Caco-2 (cell line): ENCODE measurements at regions not wholly inside any gene's neighbourhood (a gene's known extent, or its start where the extent isn't known, plus 50 kb on each side); places are given as distances from the start of the nearest gene placed in this dataset.

Source experiments
- BruUV-seq: library from RNA; stranded (reverse); fragments of 400-500 nt; replicated peaks from 2 replicates; lab custom pipeline; 2021; lab: Mats Ljungman, UMichigan
- CTCF ChIA-PET: fragments of 300-600 bp; sonication (Branson Sonifier 250); formaldehyde crosslinking; loops from one replicate; lab custom pipeline; 2022; ENCODE audit warnings: antibody characterized with exemption; lab: Charles Lee
- POLR2A ChIA-PET: fragments of 300-600 bp; sonication (Branson Sonifier 250); formaldehyde crosslinking; loops from one replicate; lab custom pipeline; 2022; ENCODE audit warnings: antibody characterized with exemption; lab: Charles Lee
- DNase-seq, 2 experiments: peaks; one replicate each; pipeline versions ENCODE4 v3.0.0 to v3.0.0-alpha.2; 2020 to 2022
- H3K27me3 ChIP-seq: replicated peaks from 2 replicates; pipeline ENCODE4 v1.6.0; 2011; ENCODE audit warnings: low read length; ENCODE audit not compliant: control insufficient read depth, insufficient read depth
- H3K36me3 ChIP-seq: 2 replicates; pipeline ENCODE4 v1.5.1; 2011; ENCODE audit warnings: low read length; ENCODE audit not compliant: control insufficient read depth, insufficient read depth
- H3K4me1 ChIP-seq: fragments of 250-450 bp; sonication (Bioruptor Pico); 2 replicates; pipeline ENCODE4 v1.5.1; 2020; ENCODE audit warnings: mild to moderate bottlenecking
- H3K4me3 ChIP-seq: 2 replicates; pipeline ENCODE4 v1.5.1; 2011; ENCODE audit warnings: low read depth, mild to moderate bottlenecking, control low read depth, low read length
- H3K9me3 ChIP-seq: fragments of 250-450 bp; sonication (Bioruptor Pico); 2 replicates; pipeline ENCODE4 v1.5.1; 2020; ENCODE audit warnings: mild to moderate bottlenecking, moderate library complexity
- H3K27ac Mint-ChIP-seq: one replicate; pipeline ENCODE4 v1.8.0; 2022; ENCODE audit warnings: mixed read lengths; ENCODE audit not compliant: unreplicated experiment
- H3K27me3 Mint-ChIP-seq: one replicate; pipeline ENCODE4 v1.8.0; 2022; ENCODE audit warnings: mixed read lengths; ENCODE audit not compliant: insufficient read depth, unreplicated experiment
- H3K36me3 Mint-ChIP-seq: one replicate; pipeline ENCODE4 v1.8.0; 2022; ENCODE audit warnings: mild to moderate bottlenecking, mixed read lengths; ENCODE audit not compliant: insufficient read depth, unreplicated experiment
- H3K4me1 Mint-ChIP-seq: one replicate; pipeline ENCODE4 v1.8.0; 2022; ENCODE audit warnings: low read depth, mixed read lengths; ENCODE audit not compliant: unreplicated experiment
- H3K4me3 Mint-ChIP-seq: one replicate; pipeline ENCODE4 v1.8.0; 2022; ENCODE audit warnings: mild to moderate bottlenecking, moderate library complexity, mixed read lengths; ENCODE audit not compliant: unreplicated experiment
- H3K9me3 Mint-ChIP-seq: one replicate; pipeline ENCODE4 v1.8.0; 2022; ENCODE audit warnings: mixed read lengths; ENCODE audit not compliant: unreplicated experiment
- CTCF ChIP-seq, 2 experiments: fragments of 200-600 bp in 1 of 2; IDR thresholded peaks; 1 replicate in 1 of 2; 2 replicates in 1 of 2; pipeline versions ENCODE4 v1.5.1 to v1.8.0; 2011 to 2022; ENCODE audit warnings: antibody characterized with exemption in 1 of 2, control low read depth in 1 of 2, inconsistent platforms in 1 of 2, low read depth in 1 of 2, low read length in 1 of 2, mild to moderate bottlenecking in 1 of 2, moderate library complexity in 1 of 2; ENCODE audit not compliant: insufficient read depth in 1 of 2, severe bottlenecking in 1 of 2, unreplicated experiment in 1 of 2
- intact Hi-C: fragments of 100-400 bp; cut with micrococcal nuclease; formaldehyde crosslinking; loops from one replicate; pipeline ENCODE4 v1.10.0; 2022; ENCODE audit not compliant: unreplicated experiment

- Histone ChIP-seq H3K4me3 (no peak overlapping the region), H3K36me3 (no peaks in the 10 kb centered on the region), H3K27me3 (no peaks in the 10 kb centered on the region), H3K9me3 (no peaks in the 10 kb centered on the region), H3K4me1 (peaks cover 45% of the 10 kb centered on the region)
- POLR2A ChIA-PET: no interaction called here
- CTCF ChIA-PET: no interaction called here
- no peaks in the 10 kb centered on the region for H3K27me3 Mint-ChIP-seq
- H3K36me3 Mint-ChIP-seq: peaks cover 6% of the 10 kb centered on the region
- peaks cover 37% of the 10 kb centered on the region for H3K4me1 Mint-ChIP-seq
- no peak for DNase-seq
- no peaks in the 10 kb centered on the region for H3K9me3 Mint-ChIP-seq
- H3K4me3 Mint-ChIP-seq: no peak overlapping the region
- no TSS peak for BruUV-seq
- intact Hi-C loops: no loop called here
- TF ChIP-seq CTCF (IDR thresholded peaks at IDR 0.05; ENCODE audit: insufficient read depth in 1 of 2, low read depth in 1 of 2, low read length in 1 of 2, severe bottlenecking in 1 of 2, unreplicated experiment in 1 of 2): no peak
- no peak overlapping the region for H3K27ac Mint-ChIP-seq
These were observed 235.7 kb upstream of the ELL2 start for GRCh38 chr5:96197347-96197746.

- Mint-ChIP-seq H3K27me3 (no peaks in the 10 kb centered on the region), H3K4me1 (peaks cover 37% of the 10 kb centered on the region), H3K9me3 (no peaks in the 10 kb centered on the region), H3K27ac (no peak overlapping the region), H3K4me3 (no peak overlapping the region), H3K36me3 (peaks cover 6% of the 10 kb centered on the region)
- POLR2A ChIA-PET: no interaction called here
- CTCF ChIA-PET: no interaction called here
- Histone ChIP-seq H3K27me3 (no peaks in the 10 kb centered on the region), H3K4me1 (peaks cover 45% of the 10 kb centered on the region), H3K36me3 (no peaks in the 10 kb centered on the region), H3K4me3 (no peak overlapping the region), H3K9me3 (no peaks in the 10 kb centered on the region)
- DNase-seq: no peak
- no TSS peak for BruUV-seq
- intact Hi-C loops: no loop called here
- no peak for TF ChIP-seq CTCF (IDR thresholded peaks at IDR 0.05; ENCODE audit: insufficient read depth in 1 of 2, low read depth in 1 of 2, low read length in 1 of 2, severe bottlenecking in 1 of 2, unreplicated experiment in 1 of 2)
These were observed 235.2 kb upstream of the ELL2 start for GRCh38 chr5:96196890-96197289.

GRCh38 chr5:96196407-96196806 lies 234.8 kb upstream of the ELL2 start:
- H3K4me1 Mint-ChIP-seq: peaks cover 37% of the 10 kb centered on the region
- no peaks in the 10 kb centered on the region for H3K36me3 ChIP-seq
- H3K27me3 ChIP-seq: no peaks in the 10 kb centered on the region
- POLR2A ChIA-PET: no interaction called here
- BruUV-seq: no TSS peak
- no peaks in the 10 kb centered on the region for H3K27me3 Mint-ChIP-seq
- no peak overlapping the region for H3K4me3 Mint-ChIP-seq
- H3K4me3 ChIP-seq: no peak overlapping the region
- H3K9me3 ChIP-seq: no peaks in the 10 kb centered on the region
- CTCF ChIA-PET: no interaction called here
- TF ChIP-seq CTCF (IDR thresholded peaks at IDR 0.05; ENCODE audit: insufficient read depth in 1 of 2, low read depth in 1 of 2, low read length in 1 of 2, severe bottlenecking in 1 of 2, unreplicated experiment in 1 of 2): no peak
- peaks cover 6% of the 10 kb centered on the region for H3K36me3 Mint-ChIP-seq
- H3K4me1 ChIP-seq: peaks cover 45% of the 10 kb centered on the region
- no peak for DNase-seq
- H3K27ac Mint-ChIP-seq: no peak overlapping the region
- intact Hi-C loops: no loop called here
- H3K9me3 Mint-ChIP-seq: no peaks in the 10 kb centered on the region
